Activated CD4-positive, alpha-beta T cell treated with anti-CD3 and anti-CD28 coated beads for 48 hours (primary cell): ENCODE measurements at regions not wholly inside any gene's neighbourhood (a gene's known extent, or its start where the extent isn't known, plus 50 kb on each side); places are given as distances from the start of the nearest gene placed in this dataset.

ENCODE experiments used
- DNase-seq: peaks from one replicate; pipeline ENCODE4 v3.0.0-alpha.2; 2020

DNA sequence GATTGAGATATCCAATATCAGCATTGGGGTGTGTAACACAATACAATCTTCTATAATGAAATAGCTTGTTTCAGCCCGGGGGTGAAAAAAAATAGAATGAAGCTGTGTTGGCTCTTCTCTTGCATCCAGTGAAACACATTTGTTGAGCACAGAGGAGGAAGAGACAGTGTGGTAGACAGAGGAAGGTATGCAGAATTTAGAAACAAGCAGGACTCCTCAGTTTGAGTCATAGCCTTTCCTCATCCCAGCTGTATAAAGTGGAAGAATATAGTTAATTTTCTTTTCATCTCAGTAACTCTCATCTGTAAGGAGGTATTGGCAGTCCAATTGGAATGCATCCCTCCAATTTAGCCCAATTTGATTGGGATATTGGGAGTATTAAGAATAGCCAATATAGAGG, 302.2 kb upstream of the VLDLR start:
- DNase-seq: no peak

DNA sequence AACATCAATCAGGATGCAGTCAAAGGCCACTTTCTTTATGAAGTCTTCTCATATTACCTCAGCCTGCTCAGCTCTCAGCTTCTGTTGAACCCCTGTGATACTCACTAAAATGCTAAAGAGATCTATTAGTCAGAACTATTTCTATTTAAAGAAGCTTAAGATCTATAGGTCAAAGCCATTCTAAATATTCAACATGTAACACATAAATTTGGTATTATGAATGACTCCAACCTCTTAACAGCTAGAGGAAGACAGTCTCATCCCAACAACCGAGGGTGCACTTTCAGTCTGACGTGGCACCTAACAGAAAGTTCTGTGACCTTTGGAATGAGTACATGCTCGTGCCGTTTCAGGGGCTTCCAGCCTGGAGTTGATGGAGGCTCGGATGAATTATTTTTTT, 301.5 kb upstream of the VLDLR start:
- DNase-seq: no peak

DNA sequence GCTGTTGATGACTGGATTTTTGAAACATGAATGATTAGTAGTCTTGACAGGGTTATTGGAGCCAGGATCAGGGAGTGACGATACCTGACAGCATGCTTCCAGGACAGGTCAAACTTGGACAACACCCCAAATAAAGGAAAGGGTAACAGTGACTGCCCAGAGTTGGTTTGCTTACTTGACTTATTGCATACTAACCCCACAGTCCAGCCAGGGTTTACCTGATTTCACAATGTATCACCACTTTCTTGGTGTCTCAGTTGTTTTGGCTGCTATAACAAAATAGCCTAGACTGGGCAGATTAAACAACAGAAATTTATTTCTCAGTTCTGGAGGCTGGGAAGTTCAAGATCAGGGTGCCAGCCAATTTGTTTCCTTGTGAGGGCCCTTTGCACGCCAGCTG, 301.0 kb upstream of the VLDLR start:
- DNase-seq: no peak

DNA sequence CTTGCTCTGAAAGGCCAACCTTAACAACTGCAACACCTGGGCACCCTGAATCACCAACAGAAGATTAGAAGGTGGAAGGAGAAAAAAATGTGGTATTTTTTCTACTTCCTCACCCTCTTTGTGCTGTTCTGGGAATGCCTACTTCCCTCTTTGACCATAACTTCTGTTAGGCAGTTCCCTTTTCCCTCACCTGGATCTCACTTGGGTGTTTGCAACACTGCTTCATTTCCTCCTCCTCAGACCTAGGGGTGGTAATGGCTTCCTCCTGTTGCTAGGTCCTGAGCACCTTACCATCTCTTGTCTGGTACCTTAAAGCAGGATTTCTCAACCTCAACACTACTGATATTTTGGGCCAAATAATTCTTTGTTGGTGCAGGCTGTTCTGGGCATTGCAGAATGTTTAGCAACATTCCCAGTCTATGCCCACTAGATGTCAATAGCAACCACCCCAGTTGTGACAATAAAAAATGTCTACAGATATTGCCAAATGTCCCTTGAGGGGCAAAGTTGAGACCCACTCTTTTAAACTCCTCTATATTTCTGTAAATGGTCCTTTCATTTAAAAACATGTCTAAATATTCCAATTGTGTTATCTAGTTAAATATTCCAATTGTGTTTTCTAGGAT, 300.0 kb upstream of the VLDLR start:
- no peak for DNase-seq

DNA sequence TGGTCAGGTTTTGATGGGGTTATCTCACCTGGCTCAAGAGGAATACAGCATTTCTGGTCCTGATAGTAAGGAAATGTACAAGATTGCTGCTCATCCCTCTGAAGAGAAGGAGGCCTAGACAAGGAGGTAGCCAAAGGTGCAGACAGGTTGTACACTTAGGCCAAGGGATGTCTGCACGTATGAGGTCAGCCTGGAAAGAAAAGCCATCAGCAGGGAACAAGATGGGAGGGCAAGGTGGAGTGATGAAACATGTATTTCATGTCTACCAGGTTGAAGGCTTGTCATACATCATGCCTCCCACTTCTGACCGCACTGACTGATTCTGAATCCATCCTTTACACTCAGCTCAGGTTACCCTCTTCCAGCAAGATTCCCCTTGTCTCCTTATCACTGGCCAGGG, 296.8 kb upstream of the VLDLR start:
- DNase-seq: no peak

DNA sequence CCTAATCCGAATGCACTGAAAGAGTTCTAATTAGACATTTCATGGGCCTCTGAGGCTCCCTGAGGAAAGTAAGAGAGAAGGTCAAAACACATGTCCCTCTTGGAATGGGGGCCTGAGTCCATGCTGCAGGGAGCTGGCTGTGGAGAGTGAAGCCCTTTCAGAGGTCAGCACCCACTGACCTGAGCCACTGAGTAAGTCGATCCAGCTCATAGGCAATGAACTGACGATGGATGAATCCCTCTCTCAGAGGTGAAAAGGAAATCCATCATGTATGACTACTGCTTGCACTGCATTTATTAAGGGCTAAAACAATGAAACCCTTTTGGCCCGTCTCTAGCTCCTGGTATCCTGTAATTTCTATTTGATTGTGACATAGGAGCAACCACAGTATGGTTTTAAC, 288.9 kb upstream of the VLDLR start:
- DNase-seq: no peak

DNA sequence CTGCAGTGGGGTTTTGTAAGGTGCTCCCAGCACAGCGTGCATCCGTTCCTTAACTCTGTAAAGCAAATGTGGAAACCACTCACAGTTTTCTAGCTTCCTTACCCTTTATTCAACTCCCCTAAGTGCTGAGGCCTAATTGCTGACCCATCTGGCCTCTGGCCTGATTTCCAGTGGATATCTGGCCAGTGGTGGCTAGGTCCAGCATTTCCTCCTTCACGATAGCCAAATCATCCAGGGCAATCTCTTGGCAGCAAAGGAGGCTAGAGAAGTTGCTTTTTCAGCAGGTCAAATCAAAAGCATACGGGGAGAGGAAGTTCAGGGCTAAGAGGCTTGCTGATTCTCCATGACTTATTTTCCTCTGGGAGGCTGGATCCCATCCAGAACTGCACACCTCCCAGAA, 286.3 kb upstream of the VLDLR start:
- DNase-seq: no peak

DNA sequence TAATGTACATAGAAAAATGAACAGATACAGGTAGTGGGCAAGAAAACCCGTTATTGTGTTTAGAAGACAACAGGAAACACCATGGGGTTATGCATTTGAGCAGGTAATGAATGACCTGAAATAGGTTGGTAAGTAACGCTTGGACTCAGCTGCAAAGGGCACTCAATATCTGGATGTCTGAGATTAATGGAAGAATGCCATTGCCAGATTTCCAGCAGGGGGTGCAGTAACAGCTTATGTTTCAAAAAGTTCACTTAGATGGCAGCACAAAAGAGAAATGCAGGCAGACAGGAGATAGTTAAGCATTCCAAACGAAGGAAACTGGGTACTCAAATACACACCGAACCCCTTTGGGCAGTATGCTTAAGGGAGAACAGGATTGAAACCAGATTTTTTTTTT, 285.5 kb upstream of the VLDLR start:
- DNase-seq: no peak

DNA sequence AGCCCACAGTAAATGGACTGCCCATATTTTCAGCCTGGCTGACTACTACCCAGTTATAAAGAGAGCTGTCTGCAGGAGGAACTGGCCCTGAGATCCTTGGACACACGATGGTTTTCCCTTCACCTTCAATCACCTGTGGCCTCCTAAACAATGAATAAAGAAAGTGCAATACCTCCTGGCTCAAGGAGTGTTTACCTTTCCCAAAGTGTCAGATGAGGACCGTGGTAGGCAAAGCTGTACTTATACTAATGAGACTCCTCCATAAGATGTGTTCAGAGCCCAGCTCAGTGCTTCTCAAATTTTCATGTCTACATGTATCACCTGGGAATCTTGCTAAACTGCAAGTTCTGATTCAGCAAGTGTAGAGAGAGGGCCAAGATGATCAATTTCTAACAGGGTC, 284.5 kb upstream of the VLDLR start:
- no peak for DNase-seq

DNA sequence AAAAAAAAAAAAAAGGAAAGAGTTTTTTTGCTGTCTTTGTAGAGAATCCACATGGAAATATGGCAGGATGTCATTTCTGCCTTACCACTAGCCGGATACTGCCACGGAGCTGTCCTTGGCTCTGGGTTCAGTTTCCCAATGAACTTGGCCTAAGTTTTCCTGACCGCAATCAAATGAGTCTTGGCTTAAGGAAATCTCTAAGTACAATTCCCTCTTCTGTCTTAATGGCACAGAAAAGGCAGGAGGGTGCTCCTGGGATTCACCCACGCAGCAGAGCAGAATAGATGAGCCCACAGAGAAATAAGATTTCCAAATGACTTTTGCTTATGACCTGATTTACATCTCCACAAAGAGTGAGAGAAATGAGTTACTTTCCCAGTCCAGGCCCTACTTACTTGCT, 284.0 kb upstream of the VLDLR start:
- no peak for DNase-seq

DNA sequence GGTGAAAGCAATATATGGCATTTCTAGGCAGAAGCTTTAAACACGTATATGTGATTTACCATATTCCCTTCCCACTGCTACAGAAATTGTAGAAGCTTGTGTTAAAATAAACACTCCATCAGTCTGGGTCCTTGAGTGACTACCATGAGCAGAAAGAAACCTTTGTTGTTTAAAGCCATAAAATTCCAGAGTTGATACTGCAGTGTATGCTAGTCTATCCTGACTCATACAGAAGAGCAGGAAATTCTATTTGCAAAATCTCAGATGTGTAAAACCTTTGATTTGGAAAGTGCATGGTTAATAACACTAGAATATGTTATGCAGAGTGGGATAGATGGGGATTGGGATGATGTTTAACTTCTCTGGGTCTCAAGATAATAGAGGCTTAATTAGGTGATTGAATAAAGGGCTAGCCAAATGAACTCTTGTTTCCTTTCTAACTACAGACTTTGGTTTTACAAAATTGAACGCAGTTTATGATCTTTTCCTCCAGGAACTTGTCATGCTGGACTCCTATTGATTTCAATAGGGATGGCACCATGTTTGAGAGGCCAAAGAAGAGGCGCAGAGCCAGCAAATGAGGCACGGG, 282.7 kb upstream of the VLDLR start:
- no peak for DNase-seq

DNA sequence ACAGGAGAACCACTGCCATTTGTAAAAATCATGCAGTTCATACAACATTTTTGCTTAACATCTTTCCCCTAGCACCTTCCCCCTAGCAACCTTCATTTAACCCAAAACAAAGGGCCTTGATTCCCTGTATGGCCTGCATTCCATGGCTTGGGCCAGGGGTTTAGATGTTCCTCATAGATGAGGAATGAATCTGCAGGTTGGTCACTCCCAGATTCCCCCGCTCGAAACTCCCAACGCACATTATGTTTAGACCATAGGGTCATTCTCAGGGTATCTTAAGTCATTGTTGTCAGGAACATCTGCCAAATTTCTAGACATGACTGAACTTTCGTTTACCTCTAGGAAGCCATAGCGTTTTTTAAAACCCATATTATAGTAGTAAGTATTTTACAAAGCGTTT, 282.2 kb upstream of the VLDLR start:
- no peak for DNase-seq

DNA sequence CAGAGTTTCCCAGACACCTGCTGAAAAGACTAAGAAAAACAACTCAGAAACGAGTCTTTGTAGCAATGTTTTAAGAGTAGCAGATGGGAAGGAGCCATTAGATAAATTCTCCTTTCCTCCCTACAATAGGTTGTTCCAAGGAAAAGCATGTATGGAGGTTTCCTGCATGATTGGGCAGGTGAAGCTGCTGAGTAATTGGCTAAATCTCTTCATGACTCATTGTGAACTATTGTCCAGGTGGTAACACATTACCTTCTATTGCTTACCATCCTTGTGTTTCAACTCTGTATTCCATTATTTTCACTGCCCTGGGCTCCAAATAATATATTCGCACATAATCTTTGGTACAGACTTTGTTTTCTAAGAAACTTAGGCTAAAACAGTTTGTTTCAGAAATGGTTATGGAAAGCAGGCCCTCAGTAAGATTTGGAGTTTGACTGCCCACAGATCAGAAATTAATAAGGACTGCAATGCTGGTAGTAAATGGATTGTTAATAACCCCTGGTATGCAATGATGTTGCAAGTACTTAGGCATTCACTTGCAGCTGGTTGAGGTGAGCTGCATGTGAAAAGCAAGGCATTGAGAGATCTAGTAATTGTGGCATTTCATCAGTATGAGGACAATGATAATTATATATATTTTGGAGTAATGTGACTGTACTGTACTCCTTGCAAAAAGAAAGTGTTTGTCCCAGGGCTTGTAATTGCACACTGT, 281.4 kb upstream of the VLDLR start:
- no peak for DNase-seq

DNA sequence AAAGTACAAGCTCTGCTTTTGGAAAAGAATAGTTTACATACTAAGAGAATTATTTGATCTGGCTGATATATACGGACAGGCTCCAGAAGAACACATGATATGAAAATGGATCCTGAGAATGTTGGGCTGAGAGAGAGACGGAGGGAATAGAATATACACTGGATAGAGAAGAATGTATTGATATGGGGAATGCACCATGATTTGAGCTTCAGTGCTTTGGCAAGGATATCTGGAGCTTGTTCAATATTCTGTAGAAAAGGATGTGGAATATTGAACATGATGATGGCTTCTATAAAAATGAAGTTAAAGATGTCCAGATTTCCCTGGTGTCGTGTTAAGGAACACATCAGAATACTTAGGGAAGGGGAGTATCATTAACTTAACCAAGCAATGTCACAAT, 280.5 kb upstream of the VLDLR start:
- no peak for DNase-seq

DNA sequence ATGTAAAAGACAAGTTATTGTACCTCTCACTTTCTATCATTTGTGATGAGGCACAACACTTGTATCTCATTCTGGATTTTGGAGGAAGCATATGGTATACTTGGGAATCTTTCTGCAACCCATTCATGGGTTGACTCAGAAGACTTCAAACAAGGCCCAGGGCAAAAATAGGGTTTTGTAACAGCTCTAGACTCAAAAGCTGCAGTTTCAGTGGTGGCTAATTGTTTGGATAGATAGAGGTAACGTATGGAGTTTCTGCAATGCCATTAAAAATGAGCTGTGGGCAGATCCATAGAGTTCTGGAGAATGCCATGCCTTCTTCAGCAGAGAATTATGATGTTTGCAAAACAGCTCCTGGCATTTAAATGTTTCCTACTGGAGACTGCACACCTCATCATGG, 279.6 kb upstream of the VLDLR start:
- no peak for DNase-seq

DNA sequence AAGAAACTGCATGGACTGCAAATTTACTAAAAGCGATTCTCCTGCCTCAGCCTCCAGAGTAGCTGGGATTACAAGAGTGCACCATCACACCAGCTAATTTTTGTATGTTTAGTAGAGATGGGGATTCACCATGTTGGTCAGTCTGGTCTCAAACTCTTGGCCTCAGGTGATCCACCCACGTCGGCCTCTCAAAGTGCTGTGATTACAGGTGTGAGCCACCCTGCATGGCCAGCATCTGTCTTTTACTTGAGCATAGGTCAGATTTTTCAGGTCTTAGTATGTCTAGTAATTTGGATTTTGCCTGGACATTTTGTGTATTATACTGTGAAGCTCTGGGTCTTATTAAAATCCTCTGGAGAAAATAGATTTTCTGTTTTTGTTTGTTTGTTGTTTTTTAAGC, 277.8 kb upstream of the VLDLR start:
- DNase-seq: no peak

DNA sequence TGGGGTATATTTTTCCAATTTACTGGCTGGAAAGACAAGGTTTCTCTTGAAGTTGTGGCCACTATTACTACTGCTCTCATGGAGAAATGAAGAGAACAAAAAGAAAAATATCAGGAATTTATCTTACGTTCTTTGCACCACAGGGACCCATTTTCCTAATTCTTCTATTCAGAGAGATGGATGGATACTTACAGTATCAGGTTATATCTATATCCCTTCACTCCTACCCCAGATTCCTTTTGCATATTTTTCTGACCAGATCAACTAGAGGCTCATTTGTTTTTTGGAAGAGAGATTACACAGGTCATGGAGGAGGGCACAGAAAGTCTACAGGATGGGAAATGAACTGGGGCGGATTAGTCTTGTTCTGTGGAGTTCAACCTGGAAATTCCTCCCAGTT, 277.2 kb upstream of the VLDLR start:
- no peak for DNase-seq

DNA sequence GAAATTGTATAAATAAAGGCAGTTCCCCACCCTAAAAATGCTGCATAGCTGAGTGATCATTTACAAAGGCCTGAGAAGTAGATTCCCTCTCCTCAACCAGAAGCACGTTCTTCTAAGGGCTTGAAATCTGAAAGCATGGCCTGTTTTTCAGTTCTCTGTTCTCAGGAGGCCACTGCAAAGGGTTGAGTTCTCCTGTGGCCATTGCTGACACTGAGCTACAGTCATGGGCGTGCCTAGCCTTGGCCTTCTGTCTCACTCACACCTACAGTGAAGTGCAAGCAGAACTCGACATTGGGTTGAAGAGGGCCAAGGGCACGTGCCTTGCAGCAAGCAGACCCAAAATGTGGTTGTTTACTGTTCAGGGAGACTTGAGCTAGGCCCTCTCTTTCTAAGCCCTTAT, 276.6 kb upstream of the VLDLR start:
- no peak for DNase-seq

DNA sequence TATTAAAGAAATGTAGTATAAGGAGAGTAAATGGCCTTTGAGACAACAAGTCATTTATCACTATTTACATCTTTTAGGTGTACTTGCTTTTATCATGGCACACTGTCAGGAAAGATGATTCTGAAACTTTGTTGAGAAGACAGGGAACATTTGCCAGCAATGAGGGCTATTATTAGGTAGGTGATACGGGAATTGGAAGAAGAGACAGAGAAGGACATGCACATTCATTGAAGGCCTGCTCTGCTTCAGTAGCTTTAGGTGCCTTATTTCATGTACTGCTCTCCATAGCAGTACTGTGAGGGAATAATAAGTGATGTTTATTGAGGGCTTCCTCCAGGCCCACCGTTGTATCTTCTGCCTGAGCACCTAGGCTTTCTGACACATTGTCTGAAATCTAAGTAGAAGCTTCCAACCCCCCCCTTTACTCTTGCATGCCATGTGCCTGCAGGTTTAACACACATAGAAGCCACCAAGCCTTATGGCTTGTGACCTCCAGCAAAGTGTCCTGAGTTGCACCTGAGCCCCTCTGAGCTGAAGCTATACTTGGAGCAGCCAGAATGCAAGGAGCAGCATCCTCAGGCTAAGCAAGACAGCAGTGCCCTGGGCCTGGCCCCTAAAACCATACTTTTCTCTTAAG, 275.2 kb upstream of the VLDLR start:
- DNase-seq: no peak

DNA sequence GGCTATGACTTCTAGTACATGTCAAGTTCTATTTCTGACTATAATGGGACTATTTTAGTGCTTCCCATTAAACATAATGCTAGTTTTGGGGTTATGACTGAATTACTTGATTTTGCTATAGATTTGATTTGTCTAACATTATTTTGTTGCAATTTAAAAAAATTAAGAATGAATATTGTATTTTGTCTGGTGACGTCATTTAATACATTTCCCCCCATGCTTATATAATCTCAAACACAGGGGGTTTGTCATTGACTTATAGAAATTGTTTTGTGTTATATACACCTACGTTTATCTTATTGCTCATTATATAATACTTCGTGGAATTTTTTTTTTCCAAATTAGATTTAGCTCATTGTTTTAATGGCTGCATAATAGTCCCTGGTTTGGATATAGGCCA, 270.3 kb upstream of the VLDLR start:
- no peak for DNase-seq

DNA sequence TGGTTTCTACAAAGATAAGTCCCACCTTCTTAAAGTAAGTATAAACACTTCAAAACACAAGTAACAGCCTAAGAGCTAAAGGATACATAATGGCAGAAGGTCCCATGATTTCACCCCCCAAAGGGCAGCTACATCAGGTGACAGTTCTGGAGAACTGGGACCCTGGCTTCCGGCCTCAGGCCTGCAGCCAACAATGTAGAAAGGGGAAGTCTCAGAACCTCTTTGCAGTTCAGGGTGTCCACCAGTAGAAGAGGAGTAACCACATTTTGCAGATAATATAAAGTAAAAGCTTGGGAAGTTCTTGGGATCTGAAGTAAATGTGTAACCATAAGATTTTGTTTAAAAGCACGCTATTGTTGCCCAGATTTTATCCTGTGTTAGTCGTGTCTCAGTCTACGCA, 267.4 kb upstream of the VLDLR start:
- DNase-seq: no peak

DNA sequence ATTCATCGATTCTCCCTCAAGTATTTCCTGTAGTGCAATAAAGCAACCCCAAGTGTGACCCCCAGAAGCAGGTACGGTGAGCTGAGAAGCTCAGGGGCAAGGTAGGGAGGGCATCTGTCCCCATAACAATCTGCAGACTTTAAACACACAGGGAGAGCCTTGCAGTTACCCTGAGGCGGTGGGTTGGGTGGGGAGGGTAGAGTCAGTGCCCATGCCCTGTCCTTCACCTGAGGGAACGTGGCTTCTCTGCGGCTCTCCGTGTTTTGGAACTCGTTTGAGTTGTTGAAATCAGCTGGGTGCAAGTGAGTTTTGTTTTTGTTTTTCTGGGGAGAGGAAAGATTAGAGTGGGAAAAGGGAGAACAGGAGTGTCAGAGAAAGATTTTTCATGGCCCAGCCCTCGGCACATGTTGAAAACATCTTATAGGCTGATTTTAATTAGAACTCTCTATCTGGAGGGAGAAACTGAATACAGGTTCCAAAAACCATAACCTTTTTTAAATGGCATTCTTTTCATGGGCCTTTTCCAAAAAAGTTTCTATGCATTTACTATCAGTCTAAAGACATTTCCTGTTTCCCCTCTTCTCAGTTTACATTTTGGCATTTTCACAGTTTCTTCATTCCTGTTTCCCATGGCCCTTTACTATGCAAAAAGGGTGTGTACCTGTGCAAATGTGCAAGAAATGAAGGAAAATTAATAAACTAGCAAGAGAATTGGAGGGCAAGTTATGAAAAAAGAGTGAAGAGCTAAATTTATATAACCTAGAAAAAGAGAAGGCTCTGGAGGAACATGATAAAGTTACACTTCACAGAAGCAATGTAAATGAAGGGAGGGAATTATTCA, 266.5 kb upstream of the VLDLR start:
- no peak for DNase-seq

DNA sequence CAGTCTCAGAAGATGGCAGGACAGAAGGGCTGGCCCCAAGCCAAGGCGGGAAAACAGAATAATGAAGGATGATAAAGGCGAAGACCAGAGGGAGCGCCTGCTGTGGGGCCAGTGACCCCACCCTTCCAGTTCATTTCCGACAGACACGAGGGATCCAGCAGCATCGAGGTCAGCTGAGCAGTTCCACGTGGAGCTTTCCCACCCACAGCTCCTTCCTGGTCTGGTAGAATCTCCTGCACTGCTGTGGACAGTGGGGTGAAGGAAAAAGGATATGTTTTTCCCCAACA, 265.9 kb upstream of the VLDLR start:
- DNase-seq: no peak
